ENCODE measurements at regions not wholly inside any gene's neighbourhood (a gene's known extent, or its start where the extent isn't known, plus 50 kb on each side); places are given as distances from the start of the nearest gene placed in this dataset.

- DNase-seq (ENCODE audit: low read depth in 1 of 2, low spot score in 2 of 2) (no peak), FAIRE-seq (no peak)
- Histone ChIP-seq H3K79me2 (ENCODE audit: control insufficient read depth in 1 of 2, insufficient read depth in 2 of 2, low read length in 2 of 2) (no peaks in the 10 kb centered on the region), H3K27ac (ENCODE audit: low read depth, low read length) (no peak overlapping the region), H4K8ac (ENCODE audit: extremely low read depth, insufficient read depth, low read length) (no peak overlapping the region), H3K14ac (ENCODE audit: insufficient read length) (no peak overlapping the region), H2AFZ (ENCODE audit: low read length) (no peak overlapping the region), H3K27me3 (replicated peaks in 1 of 4; ENCODE audit: control insufficient read depth in 3 of 4, extremely low read depth in 1 of 4, insufficient read depth in 3 of 4, low read length in 3 of 4) (no peaks in the 10 kb centered on the region), H2BK120ac (replicated peaks; ENCODE audit: low read depth, low read length) (no peak overlapping the region), H4K20me1 (replicated peaks in 1 of 2; ENCODE audit: control insufficient read depth in 1 of 2, insufficient read depth in 2 of 2, low read length in 2 of 2) (no peaks in the 10 kb centered on the region), H4K5ac (ENCODE audit: insufficient read length, low read depth, low read length) (no peak overlapping the region), H3K18ac (ENCODE audit: extremely low read depth, low read length) (no peak overlapping the region), H2BK5ac (ENCODE audit: low read depth, low read length) (no peak overlapping the region), H2BK12ac (ENCODE audit: low read depth, low read length) (no peak overlapping the region), H3K23me2 (ENCODE audit: low read depth, low read length) (no peaks in the 10 kb centered on the region), H3K4me3 (ENCODE audit: extremely low read depth in 1 of 4, insufficient read depth in 2 of 4, low read depth in 3 of 4, low read length in 4 of 4) (no peak overlapping the region), H2BK15ac (ENCODE audit: low read length) (no peak overlapping the region), H3K4me2 (ENCODE audit: insufficient read depth in 1 of 2, low read depth in 2 of 2, low read length in 2 of 2) (no peak overlapping the region), H3K79me1 (ENCODE audit: low read depth, low read length) (no peaks in the 10 kb centered on the region), H3K56ac (replicated peaks; ENCODE audit: insufficient read length, low read depth, low read length) (no peak overlapping the region), H3K36me3 (ENCODE audit: control insufficient read depth in 2 of 4, insufficient read depth in 4 of 4, low read length in 3 of 4) (no peaks in the 10 kb centered on the region), H3K4me1 (replicated peaks in 1 of 4; ENCODE audit: control insufficient read depth in 3 of 4, insufficient read depth in 4 of 4, low read length in 3 of 4) (no peaks in the 10 kb centered on the region; a peak in 1 of 7 replicates), H2AK5ac (ENCODE audit: low read depth, low read length) (no peak overlapping the region), H3K4ac (replicated peaks; ENCODE audit: insufficient read length, low read depth, low read length) (no peak overlapping the region), H3K23ac (ENCODE audit: insufficient read length) (no peak overlapping the region), H3K9me3 (ENCODE audit: insufficient read depth in 2 of 2, low read depth in 1 of 2, low read length in 1 of 2) (no peaks in the 10 kb centered on the region), H2BK20ac (ENCODE audit: low read length) (no peak overlapping the region), H4K91ac (replicated peaks; ENCODE audit: insufficient read length, low read length) (no peak overlapping the region), H3K9ac (replicated peaks in 1 of 4; ENCODE audit: extremely low read depth in 1 of 4, low read depth in 3 of 4, low read length in 3 of 4) (no peak overlapping the region)
- ChIA-PET CTCF (ENCODE audit: partially characterized antibody) (interaction anchor here (0.9 kb wide), 1 partner anchor 10 kb away, joined by 4 read pairs; no protein-coding TSS in a partner anchor), POLR2A (ENCODE audit: partially characterized antibody) (no interaction called here)
- WGBS, 2 experiments (ENCODE audit: extremely low coverage in 1 of 2, insufficient coverage in 1 of 2, insufficient read length in 1 of 2, insufficient replicate concordance in 2 of 2, low coverage in 1 of 2, low lambda C conversion rate in 2 of 2, missing lambda C conversion rate in 1 of 2) = 94% methylated on average over 1 of the region's 1 CpG; no CpG with 5 or more reads in 1 of the 2 experiments
- TF ChIP-seq POLR2AphosphoS5 (IDR thresholded peaks at IDR 0.05; ENCODE audit: low read depth, low read length) (no peak), RBBP5 (IDR thresholded peaks at IDR 0.05; ENCODE audit: borderline replicate concordance, low read depth, low read length) (no peak), NRF1 (IDR thresholded peaks at IDR 0.05; ENCODE audit: low read depth, low read length) (no peak), EZH2 (IDR thresholded peaks at IDR 0.05; ENCODE audit: low read depth, low read length, severe bottlenecking) (no peak), CHD1 (IDR thresholded peaks at IDR 0.05; ENCODE audit: low read depth, low read length) (no peak), CEBPB (IDR thresholded peaks at IDR 0.05; ENCODE audit: low read depth, low read length) (no peak), SAP30 (IDR thresholded peaks at IDR 0.05; ENCODE audit: insufficient read depth, insufficient replicate concordance, low read length) (no peak), SIX5 (IDR thresholded peaks at IDR 0.05; ENCODE audit: low read depth, low read length) (no peak), E2F6 (IDR thresholded peaks at IDR 0.05) (no peak), POU5F1 (IDR thresholded peaks at IDR 0.05; ENCODE audit: low read depth, low read length) (no peak), USF2 (IDR thresholded peaks at IDR 0.05; ENCODE audit: low read length) (no peak), HDAC6 (IDR thresholded peaks at IDR 0.05; ENCODE audit: low read depth, low read length) (no peak), CTBP2 (IDR thresholded peaks at IDR 0.05; ENCODE audit: borderline replicate concordance, insufficient read depth, insufficient read length, low read length) (no peak), SRF (IDR thresholded peaks at IDR 0.05; ENCODE audit: low read depth, low read length) (no peak)
Observed at GRCh38 chr20:40207655-40208054, 481.4 kb downstream of the MAFB start.
